ENCODE measurements at regions not wholly inside any gene's neighbourhood (a gene's known extent, or its start where the extent isn't known, plus 50 kb on each side); places are given as distances from the start of the nearest gene placed in this dataset.

DNA sequence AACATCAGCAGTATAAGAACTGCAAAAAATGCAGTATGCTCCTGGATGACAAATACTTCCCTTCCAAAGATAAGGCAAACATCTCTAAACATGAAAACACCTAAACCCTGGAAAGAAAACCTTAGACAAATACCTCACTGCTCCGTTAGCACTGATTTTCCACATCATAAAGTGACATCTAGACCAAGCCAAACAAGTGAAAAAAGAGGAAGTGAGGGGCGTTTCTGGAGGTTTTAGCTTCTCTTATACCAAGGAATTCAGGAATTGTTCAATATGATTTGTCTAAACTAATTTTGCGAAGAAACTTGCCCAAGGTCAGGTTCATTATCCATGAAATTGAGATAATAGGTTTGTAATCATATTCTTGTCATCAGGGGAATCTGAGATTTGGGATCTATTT, 279.7 kb downstream of the ADRA2A start:
- Histone ChIP-seq H3K27me3 (ENCODE audit: control insufficient read depth in 5 of 5, insufficient read depth in 4 of 5, low read length in 5 of 5) (no peaks in the 10 kb centered on the region), H3K9me3 (ENCODE audit: control insufficient read depth in 5 of 5, low read length in 5 of 5) (no peaks in the 10 kb centered on the region), H3K36me3 (ENCODE audit: control insufficient read depth in 5 of 5, insufficient read depth in 5 of 5, low read length in 5 of 5) (no peaks in the 10 kb centered on the region), H3K4me1 (ENCODE audit: control insufficient read depth in 5 of 5, insufficient read depth in 5 of 5, low read length in 5 of 5) (no peaks in the 10 kb centered on the region), H3K4me3 (ENCODE audit: low read depth in 1 of 5, low read length in 5 of 5) (no peak overlapping the region), H3K27ac (ENCODE audit: low read depth, low read length) (no peak overlapping the region), H3K9ac (ENCODE audit: low read length in 5 of 5) (no peak overlapping the region)

DNA sequence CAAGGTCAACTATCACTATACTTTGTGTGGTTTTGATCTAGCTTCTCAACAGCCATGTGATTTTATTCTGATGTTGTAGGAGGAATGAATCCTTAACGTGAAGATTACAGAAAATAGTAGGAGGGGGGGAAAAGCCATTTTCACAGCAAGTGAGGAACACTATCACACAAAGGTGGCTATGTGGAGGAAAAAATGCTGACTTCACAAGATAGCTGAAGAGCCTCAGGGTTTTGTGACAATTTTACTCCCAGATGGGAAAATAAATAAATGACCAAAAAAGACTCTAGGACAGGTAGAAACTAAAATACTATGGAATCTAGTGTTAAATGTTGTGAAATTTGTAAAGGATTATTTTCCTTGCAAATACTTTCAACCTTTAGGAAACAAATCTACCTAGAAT, 281.0 kb downstream of the ADRA2A start:
- no peak overlapping the region for H3K9ac ChIP-seq (ENCODE audit: low read length in 5 of 5)
- no peak overlapping the region for H3K4me3 ChIP-seq (ENCODE audit: low read depth in 1 of 5, low read length in 5 of 5)
- H3K27ac ChIP-seq (ENCODE audit: low read depth, low read length), result no peak overlapping the region
- H3K4me1 ChIP-seq (ENCODE audit: control insufficient read depth in 5 of 5, insufficient read depth in 5 of 5, low read length in 5 of 5), result no peaks in the 10 kb centered on the region
- H3K36me3 ChIP-seq (ENCODE audit: control insufficient read depth in 5 of 5, insufficient read depth in 5 of 5, low read length in 5 of 5), result no peaks in the 10 kb centered on the region
- no peaks in the 10 kb centered on the region for H3K9me3 ChIP-seq (ENCODE audit: control insufficient read depth in 5 of 5, low read length in 5 of 5)
- no peaks in the 10 kb centered on the region for H3K27me3 ChIP-seq (ENCODE audit: control insufficient read depth in 5 of 5, insufficient read depth in 4 of 5, low read length in 5 of 5)

DNA sequence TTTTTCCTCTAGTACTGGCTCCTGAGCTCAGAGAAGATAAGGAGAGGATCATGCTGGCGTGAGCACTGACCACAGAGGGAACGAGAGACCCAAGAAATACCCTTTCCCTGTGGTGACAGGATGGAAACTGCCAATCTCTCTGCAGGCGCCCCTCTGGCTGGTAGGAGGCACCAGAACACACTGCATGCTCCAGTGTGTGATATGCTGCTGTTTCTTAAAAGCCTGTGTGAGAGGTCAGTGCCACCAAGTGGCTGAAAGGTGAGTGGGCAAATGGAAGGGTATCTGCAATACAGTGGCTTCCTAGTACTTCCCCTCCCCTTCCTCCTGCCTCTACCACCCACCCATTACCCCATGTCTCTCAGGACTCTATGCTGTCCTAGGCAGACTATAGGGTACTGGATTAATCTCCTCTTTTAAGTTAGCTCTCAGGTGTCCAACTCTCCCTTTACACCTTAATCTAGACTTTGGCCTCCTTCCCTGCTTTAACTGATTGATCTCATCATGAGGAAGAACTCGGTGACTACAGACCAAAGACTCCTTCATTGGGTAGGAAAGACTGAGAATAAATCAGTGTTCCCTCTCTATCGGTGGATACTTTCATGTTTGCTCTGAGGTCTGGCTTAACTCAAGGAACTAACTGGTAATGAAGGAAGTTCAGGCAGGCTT, 283.6 kb downstream of the ADRA2A start:
- no peaks in the 10 kb centered on the region for H3K27me3 ChIP-seq (ENCODE audit: control insufficient read depth in 5 of 5, insufficient read depth in 4 of 5, low read length in 5 of 5)
- no peaks in the 10 kb centered on the region for H3K9me3 ChIP-seq (ENCODE audit: control insufficient read depth in 5 of 5, low read length in 5 of 5)
- H3K36me3 ChIP-seq (ENCODE audit: control insufficient read depth in 5 of 5, insufficient read depth in 5 of 5, low read length in 5 of 5), result no peaks in the 10 kb centered on the region
- H3K27ac ChIP-seq (ENCODE audit: low read depth, low read length), result no peak overlapping the region
- H3K4me3 ChIP-seq (ENCODE audit: low read depth in 1 of 5, low read length in 5 of 5), result no peak overlapping the region
- no peaks in the 10 kb centered on the region for H3K4me1 ChIP-seq (ENCODE audit: control insufficient read depth in 5 of 5, insufficient read depth in 5 of 5, low read length in 5 of 5)
- no peak overlapping the region for H3K9ac ChIP-seq (ENCODE audit: low read length in 5 of 5)

DNA sequence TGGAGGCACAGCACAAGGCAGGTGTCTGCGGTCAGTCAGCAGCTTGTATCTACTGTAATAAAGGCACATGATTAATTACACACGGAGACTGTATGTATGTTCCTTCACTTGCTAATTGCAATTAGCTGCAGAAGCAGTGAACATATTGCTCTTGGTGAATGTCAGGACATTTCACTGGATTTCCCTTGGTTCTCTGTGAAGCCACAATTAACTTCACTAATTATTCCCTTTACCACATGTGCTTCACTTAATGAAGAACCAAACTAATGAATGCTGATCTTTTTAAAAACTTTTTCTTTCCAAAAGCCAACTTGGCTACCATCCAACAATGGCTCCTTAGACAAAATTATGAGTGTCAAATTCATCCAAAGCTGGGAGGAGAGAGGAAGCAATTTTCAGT, 290.7 kb downstream of the ADRA2A start:
- peaks cover 0 to 4% (median 0%) of the 10 kb centered on the region in 5 donors for H3K9me3 ChIP-seq (ENCODE audit: control insufficient read depth in 5 of 5, low read length in 5 of 5)
- no peak overlapping the region for H3K27ac ChIP-seq (ENCODE audit: low read depth, low read length)
- no peaks in the 10 kb centered on the region for H3K27me3 ChIP-seq (ENCODE audit: control insufficient read depth in 5 of 5, insufficient read depth in 4 of 5, low read length in 5 of 5)
- no peaks in the 10 kb centered on the region for H3K4me1 ChIP-seq (ENCODE audit: control insufficient read depth in 5 of 5, insufficient read depth in 5 of 5, low read length in 5 of 5)
- H3K9ac ChIP-seq (ENCODE audit: low read length in 5 of 5), result no peak overlapping the region
- H3K4me3 ChIP-seq (ENCODE audit: low read depth in 1 of 5, low read length in 5 of 5), result no peak overlapping the region
- no peaks in the 10 kb centered on the region for H3K36me3 ChIP-seq (ENCODE audit: control insufficient read depth in 5 of 5, insufficient read depth in 5 of 5, low read length in 5 of 5)

DNA sequence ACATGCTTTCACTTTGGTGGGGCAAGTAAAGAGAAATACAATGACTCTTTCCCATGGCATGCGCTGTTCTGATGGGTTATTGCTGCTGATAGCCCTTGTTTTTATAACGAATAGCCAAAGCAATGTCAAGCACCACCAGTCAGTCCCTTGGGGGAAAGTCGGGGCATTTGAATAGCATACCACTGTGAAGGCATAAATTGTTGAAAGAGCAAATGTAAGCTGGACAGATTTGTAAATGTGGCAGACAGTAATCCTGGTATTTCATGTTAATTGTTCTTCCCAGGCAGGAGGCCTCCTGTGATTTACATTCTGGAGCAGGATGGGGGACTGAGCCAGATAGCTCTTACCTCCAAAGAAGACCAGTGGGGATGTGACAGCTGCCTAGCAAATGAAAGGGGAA, 293.3 kb downstream of the ADRA2A start:
- Histone ChIP-seq H3K27ac (ENCODE audit: low read depth, low read length) (no peak overlapping the region), H3K4me1 (ENCODE audit: control insufficient read depth in 5 of 5, insufficient read depth in 5 of 5, low read length in 5 of 5) (no peaks in the 10 kb centered on the region), H3K4me3 (ENCODE audit: low read depth in 1 of 5, low read length in 5 of 5) (no peak overlapping the region), H3K9ac (ENCODE audit: low read length in 5 of 5) (no peak overlapping the region), H3K9me3 (ENCODE audit: control insufficient read depth in 5 of 5, low read length in 5 of 5) (peaks cover 0 to 4% (median 0%) of the 10 kb centered on the region in 5 donors), H3K36me3 (ENCODE audit: control insufficient read depth in 5 of 5, insufficient read depth in 5 of 5, low read length in 5 of 5) (no peaks in the 10 kb centered on the region), H3K27me3 (ENCODE audit: control insufficient read depth in 5 of 5, insufficient read depth in 4 of 5, low read length in 5 of 5) (no peaks in the 10 kb centered on the region)

DNA sequence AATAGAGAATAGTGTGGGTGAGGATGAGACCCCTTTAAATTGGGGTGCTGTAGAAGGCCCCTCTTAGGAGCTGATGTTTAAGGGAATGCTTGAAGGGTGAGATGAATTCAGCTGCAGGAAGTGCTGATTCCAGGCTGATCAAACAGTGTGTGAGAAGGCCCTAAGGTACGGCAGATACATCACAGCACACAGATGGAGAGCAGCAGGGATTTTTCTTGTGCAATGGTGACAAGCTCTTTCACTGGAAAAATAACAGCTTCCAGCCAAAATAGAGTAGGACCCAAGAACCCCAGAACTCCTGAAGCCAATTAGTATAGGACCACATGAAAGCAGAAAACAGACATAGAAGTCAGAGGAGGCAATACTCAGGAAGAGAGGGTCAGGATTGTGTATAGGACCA, 296.9 kb downstream of the ADRA2A start:
- no peaks in the 10 kb centered on the region for H3K4me1 ChIP-seq (ENCODE audit: control insufficient read depth in 5 of 5, insufficient read depth in 5 of 5, low read length in 5 of 5)
- no peak overlapping the region for H3K9ac ChIP-seq (ENCODE audit: low read length in 5 of 5)
- H3K27me3 ChIP-seq (ENCODE audit: control insufficient read depth in 5 of 5, insufficient read depth in 4 of 5, low read length in 5 of 5), result no peaks in the 10 kb centered on the region
- no peaks in the 10 kb centered on the region for H3K36me3 ChIP-seq (ENCODE audit: control insufficient read depth in 5 of 5, insufficient read depth in 5 of 5, low read length in 5 of 5)
- no peak overlapping the region for H3K4me3 ChIP-seq (ENCODE audit: low read depth in 1 of 5, low read length in 5 of 5)
- H3K9me3 ChIP-seq (ENCODE audit: control insufficient read depth in 5 of 5, low read length in 5 of 5), result no peaks in the 10 kb centered on the region
- H3K27ac ChIP-seq (ENCODE audit: low read depth, low read length), result no peak overlapping the region

DNA sequence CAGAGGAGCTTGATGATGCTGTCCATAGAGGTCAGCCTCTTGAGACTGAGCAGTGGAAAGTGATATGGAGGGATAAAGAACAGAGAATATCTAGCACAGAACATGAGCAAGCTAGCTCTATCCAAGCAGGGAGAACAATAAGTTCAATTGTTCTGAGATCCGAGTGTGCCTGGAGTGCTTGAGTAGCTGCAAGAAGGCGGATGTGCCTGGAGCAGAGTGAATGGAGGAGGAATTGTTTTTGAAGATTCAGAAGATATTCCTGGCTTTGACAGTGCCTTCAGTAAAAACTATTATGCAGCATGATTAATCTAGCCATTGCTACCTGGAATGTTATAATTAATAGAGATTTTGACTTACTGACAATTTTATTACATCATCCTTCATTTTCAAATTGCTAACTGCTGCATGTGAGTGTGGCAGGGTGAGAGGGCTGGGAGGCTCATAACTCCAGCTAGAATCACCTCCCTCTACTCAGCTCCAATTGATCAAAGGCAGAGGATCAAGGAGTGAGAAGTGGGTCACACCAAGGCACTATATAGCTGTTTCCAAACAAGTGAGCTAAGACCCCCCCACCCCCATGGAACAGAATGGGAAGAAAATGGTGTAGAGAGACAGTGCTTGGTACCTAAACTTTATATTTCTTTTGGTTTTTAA, 302.8 kb downstream of the ADRA2A start:
- Histone ChIP-seq H3K4me1 (ENCODE audit: control insufficient read depth in 5 of 5, insufficient read depth in 5 of 5, low read length in 5 of 5) (no peaks in the 10 kb centered on the region), H3K4me3 (ENCODE audit: low read depth in 1 of 5, low read length in 5 of 5) (no peak overlapping the region), H3K9ac (ENCODE audit: low read length in 5 of 5) (no peak overlapping the region), H3K36me3 (ENCODE audit: control insufficient read depth in 5 of 5, insufficient read depth in 5 of 5, low read length in 5 of 5) (no peaks in the 10 kb centered on the region), H3K27me3 (ENCODE audit: control insufficient read depth in 5 of 5, insufficient read depth in 4 of 5, low read length in 5 of 5) (peaks cover 0 to 2% (median 0%) of the 10 kb centered on the region in 5 donors), H3K27ac (ENCODE audit: low read depth, low read length) (no peak overlapping the region), H3K9me3 (ENCODE audit: control insufficient read depth in 5 of 5, low read length in 5 of 5) (no peaks in the 10 kb centered on the region)

DNA sequence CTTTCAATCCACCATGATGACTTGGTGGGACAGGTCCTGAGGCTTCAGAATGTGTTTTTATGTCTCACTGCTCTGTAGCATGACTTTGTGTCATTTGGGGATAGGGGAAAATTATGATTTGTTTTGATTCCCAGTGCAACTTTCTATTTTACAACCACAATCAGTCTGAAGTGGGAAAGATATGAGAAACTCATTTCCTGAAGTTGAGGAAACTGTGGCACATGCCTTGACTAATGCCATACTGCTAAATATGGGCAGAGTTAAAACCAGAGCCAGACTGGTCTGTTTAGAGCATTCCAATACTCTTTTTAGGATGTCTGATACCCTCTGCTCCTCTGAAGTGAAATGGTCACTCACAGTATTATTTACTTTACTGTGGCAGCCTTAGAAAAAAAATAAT, 307.7 kb downstream of the ADRA2A start:
- Histone ChIP-seq H3K9me3 (ENCODE audit: control insufficient read depth in 5 of 5, low read length in 5 of 5) (no peaks in the 10 kb centered on the region), H3K27me3 (ENCODE audit: control insufficient read depth in 5 of 5, insufficient read depth in 4 of 5, low read length in 5 of 5) (peaks cover 0 to 2% (median 0%) of the 10 kb centered on the region in 5 donors), H3K4me1 (ENCODE audit: control insufficient read depth in 5 of 5, insufficient read depth in 5 of 5, low read length in 5 of 5) (no peaks in the 10 kb centered on the region), H3K9ac (ENCODE audit: low read length in 5 of 5) (no peak overlapping the region), H3K4me3 (ENCODE audit: low read depth in 1 of 5, low read length in 5 of 5) (no peak overlapping the region), H3K36me3 (ENCODE audit: control insufficient read depth in 5 of 5, insufficient read depth in 5 of 5, low read length in 5 of 5) (no peaks in the 10 kb centered on the region), H3K27ac (ENCODE audit: low read depth, low read length) (no peak overlapping the region)

DNA sequence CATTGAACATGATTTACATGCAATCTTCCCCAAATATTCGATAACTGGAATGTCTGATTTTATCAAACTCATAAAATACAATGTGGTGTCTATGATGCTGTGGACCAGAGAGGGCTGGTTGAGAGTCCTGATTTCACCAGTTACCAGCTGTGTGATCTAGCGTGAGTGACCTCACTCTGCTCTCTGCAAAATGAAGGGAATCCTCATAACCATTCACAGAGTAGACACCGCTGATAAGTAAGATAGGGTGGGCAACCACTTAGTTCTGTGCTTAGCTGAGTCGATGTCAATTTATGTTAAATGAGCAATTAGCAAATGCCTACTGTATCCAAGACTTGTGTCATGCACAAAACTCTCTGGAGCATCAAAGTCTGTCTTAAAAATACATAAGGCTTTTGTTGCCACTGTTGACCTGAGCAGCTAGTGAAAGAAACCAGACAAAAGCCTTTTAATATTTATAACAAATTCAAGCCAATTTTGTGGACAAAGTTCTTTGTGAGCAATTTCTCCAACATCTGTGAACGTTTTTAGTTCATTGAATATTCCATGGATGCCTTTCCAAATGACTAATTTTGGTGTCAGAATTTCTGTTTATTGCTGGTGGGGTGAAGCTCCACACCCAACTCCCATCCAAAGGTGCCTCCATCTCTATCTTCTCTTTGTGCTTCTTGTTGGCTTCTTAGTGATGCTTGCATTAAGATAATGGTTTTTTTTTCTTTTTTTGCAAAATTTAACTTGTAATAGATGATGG, 314.2 kb downstream of the ADRA2A start:
- Histone ChIP-seq H3K9ac (ENCODE audit: low read length in 5 of 5) (no peak overlapping the region), H3K36me3 (ENCODE audit: control insufficient read depth in 5 of 5, insufficient read depth in 5 of 5, low read length in 5 of 5) (no peaks in the 10 kb centered on the region), H3K4me1 (ENCODE audit: control insufficient read depth in 5 of 5, insufficient read depth in 5 of 5, low read length in 5 of 5) (no peaks in the 10 kb centered on the region), H3K27ac (ENCODE audit: low read depth, low read length) (no peak overlapping the region), H3K27me3 (ENCODE audit: control insufficient read depth in 5 of 5, insufficient read depth in 4 of 5, low read length in 5 of 5) (no peaks in the 10 kb centered on the region), H3K9me3 (ENCODE audit: control insufficient read depth in 5 of 5, low read length in 5 of 5) (no peaks in the 10 kb centered on the region), H3K4me3 (ENCODE audit: low read depth in 1 of 5, low read length in 5 of 5) (no peak overlapping the region)

DNA sequence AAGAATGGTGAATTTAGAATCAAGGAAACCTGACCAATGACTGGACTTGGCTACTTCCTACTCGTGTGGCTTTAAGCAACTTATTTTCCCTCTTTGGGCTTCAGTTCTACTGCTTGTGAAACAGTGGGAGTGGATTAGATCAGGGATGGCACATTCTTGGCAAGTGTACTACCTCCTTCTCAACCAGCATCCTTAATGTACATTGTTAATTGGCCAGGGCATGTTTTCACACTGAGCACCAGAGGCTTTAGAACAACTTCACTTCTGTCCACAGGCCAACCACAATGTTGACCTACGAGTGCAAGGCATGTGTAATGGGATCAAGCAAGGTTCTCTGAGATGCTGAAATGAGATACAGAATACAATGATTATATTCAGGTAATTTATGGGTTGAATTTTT, 315.3 kb downstream of the ADRA2A start:
- H3K9me3 ChIP-seq (ENCODE audit: control insufficient read depth in 5 of 5, low read length in 5 of 5), result no peaks in the 10 kb centered on the region
- H3K27me3 ChIP-seq (ENCODE audit: control insufficient read depth in 5 of 5, insufficient read depth in 4 of 5, low read length in 5 of 5), result no peaks in the 10 kb centered on the region
- no peaks in the 10 kb centered on the region for H3K4me1 ChIP-seq (ENCODE audit: control insufficient read depth in 5 of 5, insufficient read depth in 5 of 5, low read length in 5 of 5)
- no peaks in the 10 kb centered on the region for H3K36me3 ChIP-seq (ENCODE audit: control insufficient read depth in 5 of 5, insufficient read depth in 5 of 5, low read length in 5 of 5)
- H3K4me3 ChIP-seq (ENCODE audit: low read depth in 1 of 5, low read length in 5 of 5), result no peak overlapping the region
- H3K9ac ChIP-seq (ENCODE audit: low read length in 5 of 5), result no peak overlapping the region
- H3K27ac ChIP-seq (ENCODE audit: low read depth, low read length), result no peak overlapping the region

Measured in subcutaneous abdominal adipose tissue (tissue), 5 donors.